ENCODE measurements at regions not wholly inside any gene's neighbourhood (a gene's known extent, or its start where the extent isn't known, plus 50 kb on each side); places are given as distances from the start of the nearest gene placed in this dataset.
A peak's percentile ranks its signal among the peaks of the same experiment; 100 is the strongest.
"Not testable (repeated sequence)": the region's sequence is repeated elsewhere in the genome, so short reads cannot be mapped to it uniquely, and the experiment has no call there.

DNA sequence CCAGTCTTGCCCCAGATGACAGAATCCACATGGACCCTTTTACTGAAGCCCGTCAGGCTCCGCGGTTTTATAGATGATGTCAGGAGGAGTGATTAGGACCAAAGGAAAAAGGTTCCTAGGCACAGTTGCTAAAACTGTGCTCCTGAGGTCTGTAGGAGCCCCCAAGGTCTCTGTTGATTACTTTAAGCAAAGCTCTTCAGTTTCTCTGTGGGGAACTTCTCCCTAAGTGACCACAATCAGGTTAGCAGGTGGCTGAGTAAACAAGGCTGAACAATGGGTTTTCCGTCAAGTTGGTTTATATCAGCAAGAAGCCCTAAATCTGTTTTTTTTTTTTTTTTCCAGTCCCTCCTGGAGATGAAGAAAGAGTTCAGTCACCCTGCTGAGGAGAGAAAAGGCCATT lies 269.1 kb downstream of the NPIPA7 start:
- ATAC-seq; H3K36me3 Mint-ChIP-seq; H3K9me3 Mint-ChIP-seq; DNase-seq (ENCODE audit: low spot score in 2 of 2); H3K27ac Mint-ChIP-seq: not testable (repeated sequence)

DNA sequence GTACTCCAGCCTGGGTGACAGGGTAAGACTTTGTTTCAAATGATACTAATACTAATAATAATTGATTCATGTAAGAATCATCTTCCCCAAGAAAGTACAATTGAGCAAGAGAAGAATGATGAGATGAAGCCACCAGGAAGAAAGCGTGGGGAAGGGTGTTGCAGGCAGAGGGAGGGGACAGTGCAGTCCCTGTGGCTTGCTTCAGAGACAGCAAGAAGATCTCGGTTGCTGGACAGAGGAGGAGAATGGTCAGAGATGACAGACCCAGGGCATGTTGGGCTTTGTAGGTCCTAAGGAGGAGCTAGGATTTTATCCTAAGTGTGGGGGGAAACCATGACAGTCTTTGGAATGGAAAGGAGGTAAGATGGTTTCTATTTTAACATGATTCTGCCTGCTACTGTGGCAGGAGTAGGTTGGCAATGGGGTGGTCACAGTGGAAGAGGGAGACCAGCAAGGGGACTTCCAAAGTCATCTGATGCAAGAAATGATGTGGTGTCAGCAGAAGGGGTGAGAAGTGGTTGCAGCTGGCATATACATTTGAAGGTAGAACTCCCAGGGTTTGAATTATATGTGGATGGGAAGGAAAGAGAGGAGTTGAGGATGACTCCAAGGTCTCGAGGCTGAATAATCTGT lies 293.4 kb downstream of the NPIPA7 start:
- H3K36me3 Mint-ChIP-seq; H3K27ac Mint-ChIP-seq; H3K9me3 Mint-ChIP-seq; DNase-seq (ENCODE audit: low spot score in 2 of 2); ATAC-seq: not testable (repeated sequence)

DNA sequence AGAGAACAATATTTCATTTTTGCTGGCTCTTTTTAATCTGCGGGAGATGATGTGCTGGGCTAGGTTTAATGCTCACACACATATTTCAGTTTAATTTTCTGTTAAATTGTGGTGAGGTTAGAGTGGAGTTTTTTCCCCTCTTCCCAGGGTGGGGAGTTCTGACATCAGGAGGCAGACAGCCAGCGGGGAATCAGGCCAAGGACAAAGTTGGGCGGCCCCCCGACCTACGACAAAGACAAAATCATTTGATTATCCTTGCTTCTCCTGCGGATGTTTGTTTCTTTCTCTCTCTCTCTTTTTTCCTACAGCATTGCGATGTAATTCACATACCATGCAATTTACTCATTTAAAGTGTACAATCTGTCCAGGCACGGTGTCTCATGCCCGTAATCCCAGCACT lies 295.9 kb downstream of the NPIPA7 start:
- H3K9me3 Mint-ChIP-seq; DNase-seq (ENCODE audit: low spot score in 2 of 2); H3K27ac Mint-ChIP-seq; H3K36me3 Mint-ChIP-seq; ATAC-seq: not testable (repeated sequence)

DNA sequence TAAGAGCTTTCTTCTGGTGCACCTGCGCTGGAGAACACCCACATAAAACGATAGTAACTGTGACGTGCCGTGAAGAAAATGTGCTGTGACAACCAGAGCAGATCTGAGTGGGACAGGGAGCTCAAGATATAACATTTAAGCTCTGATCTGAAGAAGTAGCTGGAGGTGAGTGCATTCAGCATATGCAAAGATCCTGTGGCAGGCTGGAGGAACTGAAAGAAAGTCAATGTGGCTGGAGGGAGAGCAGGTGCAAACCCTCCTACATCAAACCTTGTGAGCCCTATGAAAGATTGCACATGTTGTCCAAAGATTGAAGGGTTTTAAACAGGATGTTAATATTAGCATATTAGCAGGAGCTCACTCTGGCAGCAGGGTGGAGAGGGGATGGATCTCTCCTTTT lies 342.9 kb downstream of the NPIPA7 start:
- H3K9me3 Mint-ChIP-seq; H3K27ac Mint-ChIP-seq; ATAC-seq; H3K36me3 Mint-ChIP-seq; DNase-seq (ENCODE audit: low spot score in 2 of 2): not testable (repeated sequence)

DNA sequence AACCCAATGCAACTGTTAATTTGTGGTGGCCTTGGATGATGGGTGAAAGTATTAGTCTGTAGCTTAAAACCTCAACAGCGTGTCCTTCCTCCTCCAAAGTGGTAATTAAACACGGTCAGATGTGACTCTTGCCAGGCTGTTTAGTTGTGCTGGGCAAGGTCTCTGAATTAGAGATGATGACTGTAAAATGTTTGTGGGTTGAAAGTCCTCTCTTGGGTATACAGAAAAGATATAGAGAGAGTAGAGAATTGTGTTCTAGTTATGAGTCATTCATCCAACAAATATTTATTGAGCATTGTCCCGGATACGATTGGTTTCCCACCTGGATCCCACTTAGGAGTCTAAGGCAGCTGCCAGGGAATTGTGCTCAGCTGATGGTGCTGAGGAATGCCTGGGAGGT lies 343.7 kb downstream of the NPIPA7 start:
- not testable (repeated sequence) for H3K36me3 Mint-ChIP-seq; ATAC-seq; H3K27ac Mint-ChIP-seq; DNase-seq (ENCODE audit: low spot score in 2 of 2); H3K9me3 Mint-ChIP-seq

DNA sequence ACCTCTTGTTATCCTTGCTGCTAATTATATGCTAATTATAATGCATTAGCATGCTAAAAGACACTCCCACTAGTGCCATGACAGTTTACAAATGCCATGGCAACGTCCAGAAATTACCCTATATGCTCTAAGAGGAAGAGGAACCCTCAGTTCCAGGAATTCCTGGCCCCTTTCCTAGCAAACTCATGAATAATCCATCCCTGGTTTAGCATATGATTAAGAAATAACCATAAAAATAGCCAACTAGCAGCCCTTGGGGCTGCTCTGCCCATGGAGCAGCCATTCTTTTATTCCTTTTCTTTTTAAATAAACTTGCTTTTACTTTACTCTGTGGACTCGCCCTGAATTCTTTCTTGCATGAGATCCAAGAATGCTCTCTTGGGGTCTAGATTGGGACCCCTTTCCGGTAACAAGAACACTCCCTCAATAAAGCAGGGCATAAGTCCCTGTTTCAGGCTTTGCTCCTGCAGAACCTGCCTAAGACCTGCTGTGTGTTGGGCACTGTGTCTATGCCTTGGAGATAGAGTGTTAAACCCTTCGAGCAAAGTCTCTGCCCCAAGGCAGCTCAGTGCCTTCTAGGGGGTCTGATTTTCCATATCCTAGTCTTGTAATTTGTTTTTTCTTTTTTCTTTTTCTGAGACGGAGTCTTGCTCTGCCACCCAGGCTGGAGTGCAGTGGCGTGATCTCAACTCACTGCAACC lies 345.0 kb downstream of the NPIPA7 start:
- H3K27ac Mint-ChIP-seq; DNase-seq (ENCODE audit: low spot score in 2 of 2); H3K36me3 Mint-ChIP-seq; ATAC-seq; H3K9me3 Mint-ChIP-seq: not testable (repeated sequence)

DNA sequence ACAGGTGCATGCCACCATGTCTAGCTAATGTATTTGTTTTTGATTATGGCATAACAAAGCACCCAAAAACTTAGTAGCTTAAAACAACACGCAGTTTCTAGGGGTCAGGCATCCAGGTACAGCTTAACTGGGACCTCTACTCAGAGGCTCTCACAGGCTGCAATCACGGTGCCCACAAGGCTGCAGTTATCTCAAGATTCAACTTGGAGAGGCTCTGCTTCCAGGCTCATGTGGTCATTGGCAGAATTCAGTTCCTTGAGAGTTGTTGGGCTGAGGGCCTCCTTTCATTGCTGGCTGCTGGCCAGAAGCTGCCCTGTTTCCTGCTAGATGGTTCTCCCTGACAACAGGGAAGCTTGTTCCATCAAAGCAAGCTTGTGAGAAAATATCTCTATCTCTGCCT lies 348.1 kb downstream of the NPIPA7 start:
- H3K36me3 Mint-ChIP-seq; ATAC-seq; DNase-seq (ENCODE audit: low spot score in 2 of 2); H3K27ac Mint-ChIP-seq; H3K9me3 Mint-ChIP-seq: not testable (repeated sequence)

DNA sequence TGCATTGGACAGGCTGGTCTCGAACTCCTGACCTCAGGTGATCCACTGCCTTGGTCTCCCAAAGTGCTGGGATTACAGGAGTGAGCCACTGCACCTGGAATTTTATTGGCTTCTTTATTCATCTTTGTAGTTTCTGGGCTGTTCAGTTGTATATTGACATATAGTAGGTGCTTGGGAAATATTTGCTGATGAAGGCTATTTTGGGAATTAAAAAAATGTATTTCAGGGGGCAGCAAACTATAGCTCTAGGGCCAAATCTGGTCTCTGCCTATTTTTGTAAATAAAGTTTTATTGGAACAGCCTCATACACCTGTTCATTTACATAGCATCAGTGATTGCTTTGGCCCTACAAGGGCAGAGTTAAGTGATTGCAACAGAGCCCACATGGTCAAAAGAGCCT lies 363.6 kb downstream of the NPIPA7 start:
- H3K36me3 Mint-ChIP-seq; DNase-seq (ENCODE audit: low spot score in 2 of 2); H3K9me3 Mint-ChIP-seq; ATAC-seq; H3K27ac Mint-ChIP-seq: not testable (repeated sequence)

DNA sequence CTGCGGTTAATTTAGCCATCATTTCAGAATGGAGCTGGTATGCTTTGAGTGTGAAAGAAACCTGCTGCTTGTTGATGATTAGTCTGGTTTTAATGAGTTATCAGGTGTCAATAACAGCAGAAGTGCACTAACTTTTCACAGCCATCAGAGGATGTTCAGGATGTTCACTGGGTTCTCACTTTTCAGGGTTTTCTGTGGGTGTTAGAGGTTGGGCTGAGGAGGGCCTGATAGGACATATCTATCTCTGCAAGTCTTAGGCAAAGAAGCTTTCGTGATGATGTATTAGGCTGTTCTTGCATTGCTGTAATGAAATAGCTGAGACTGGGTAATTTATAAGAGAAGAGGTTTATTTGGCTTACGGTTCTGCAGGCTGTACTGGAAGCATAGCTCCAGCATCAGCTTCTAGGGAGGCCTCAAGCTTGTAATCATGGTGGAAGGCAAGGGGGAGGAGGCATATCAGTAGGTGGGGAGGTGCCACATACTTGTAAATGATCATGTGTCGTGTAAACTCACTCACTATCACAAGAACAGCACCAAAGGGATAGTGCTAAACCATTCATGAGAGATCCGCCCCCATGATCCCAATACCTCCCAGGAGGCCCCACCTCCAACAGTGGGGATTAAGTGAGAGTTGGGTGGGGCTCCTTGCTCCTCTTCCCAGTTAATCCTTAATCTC lies 376.2 kb downstream of the NPIPA7 start:
- not testable (repeated sequence) for ATAC-seq; H3K36me3 Mint-ChIP-seq; H3K27ac Mint-ChIP-seq; H3K9me3 Mint-ChIP-seq; DNase-seq (ENCODE audit: low spot score in 2 of 2)

DNA sequence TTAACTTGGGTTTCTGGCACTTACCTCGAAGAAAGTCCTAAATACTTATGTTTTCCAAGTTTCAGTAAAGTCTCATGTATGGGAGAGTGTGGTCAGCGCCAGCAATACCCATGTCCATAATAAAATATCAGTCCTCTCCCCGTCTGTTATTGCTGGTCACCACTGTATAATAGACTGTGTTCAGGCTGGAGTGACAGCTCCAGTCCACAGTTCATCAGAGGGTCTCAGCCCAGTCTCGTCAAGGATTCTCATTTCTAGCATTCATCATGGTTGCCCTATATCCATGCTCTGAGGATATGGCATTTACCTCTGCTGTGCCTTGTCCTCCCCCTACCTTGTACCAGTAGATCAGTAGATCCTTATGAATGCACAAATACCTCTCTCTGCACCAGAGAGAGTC lies 384.5 kb downstream of the NPIPA7 start:
- no peak overlapping the region for H3K27ac Mint-ChIP-seq
- peaks cover 7 to 10% of the 10 kb centered on the region in 2 donors for H3K9me3 Mint-ChIP-seq
- no peaks in the 10 kb centered on the region for H3K36me3 Mint-ChIP-seq
- DNase-seq (ENCODE audit: low spot score in 2 of 2) (no peak), ATAC-seq (no peak)

DNA sequence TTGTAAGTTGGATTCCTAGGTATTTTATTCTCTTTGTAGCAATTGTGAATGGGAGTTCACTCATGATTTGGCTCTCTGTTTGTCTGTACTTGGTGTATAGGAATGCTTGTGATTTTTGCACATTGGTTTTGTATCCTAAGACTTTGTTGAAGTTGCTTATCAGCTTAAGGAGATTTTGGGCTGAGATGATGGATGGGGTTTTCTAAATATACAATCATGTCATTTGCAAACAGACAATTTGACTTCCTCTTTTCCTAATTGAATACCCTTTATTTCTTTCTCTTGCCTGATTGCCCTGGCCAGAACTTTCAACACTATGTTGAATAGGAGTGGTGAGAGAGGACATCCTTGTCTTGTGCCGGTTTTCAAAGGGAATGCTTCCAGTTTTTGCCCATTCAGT lies 391.8 kb downstream of the NPIPA7 start:
- not testable (repeated sequence) for H3K36me3 Mint-ChIP-seq; DNase-seq (ENCODE audit: low spot score in 2 of 2); H3K9me3 Mint-ChIP-seq; H3K27ac Mint-ChIP-seq; ATAC-seq

DNA sequence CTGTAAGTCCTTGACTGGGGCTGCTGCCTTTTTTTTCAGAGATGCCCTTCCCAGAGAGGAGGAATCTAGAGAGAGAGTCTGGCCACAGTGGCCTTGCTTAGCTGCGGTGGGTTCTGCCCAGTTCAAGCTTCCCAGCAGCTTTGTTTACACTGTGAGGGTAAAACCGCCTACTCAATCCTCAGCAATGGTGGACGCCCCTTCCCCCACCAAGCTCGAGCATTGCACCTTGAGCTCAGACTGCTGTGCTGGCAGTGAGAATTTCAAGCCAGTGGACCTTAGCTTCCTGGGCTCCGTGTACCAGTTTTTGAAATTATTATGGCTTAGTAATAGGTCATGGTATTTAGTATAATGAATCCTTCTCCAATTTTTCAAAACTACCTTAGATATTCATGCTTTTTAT lies 395.4 kb downstream of the NPIPA7 start:
- no peak for DNase-seq (ENCODE audit: low spot score in 2 of 2)
- Mint-ChIP-seq H3K36me3 (no peaks in the 10 kb centered on the region), H3K27ac (no peak overlapping the region), H3K9me3 (no peaks in the 10 kb centered on the region)
- no peak for ATAC-seq

DNA sequence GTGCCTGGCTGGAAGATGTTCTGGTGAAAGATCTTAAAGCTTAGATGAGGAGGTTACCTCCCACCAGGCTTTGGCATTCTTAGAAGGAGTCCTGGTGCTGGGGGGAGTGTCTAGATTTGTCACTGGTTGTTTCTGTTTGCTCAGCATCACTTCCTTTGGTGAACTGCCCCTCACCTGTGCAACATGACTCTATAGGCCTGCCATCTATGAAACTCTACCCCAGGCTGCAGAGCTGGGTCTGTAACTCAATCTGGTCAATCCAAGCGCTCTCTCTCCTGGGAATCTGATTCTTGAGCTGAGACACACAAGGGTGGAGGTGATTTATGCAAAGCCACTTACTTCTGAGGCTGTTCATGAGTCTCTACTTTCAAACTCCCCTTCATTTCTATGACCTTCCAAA lies 399.4 kb downstream of the NPIPA7 start:
- no peaks in the 10 kb centered on the region for H3K36me3 Mint-ChIP-seq
- DNase-seq (ENCODE audit: low spot score in 2 of 2) = no peak
- ATAC-seq = peak; percentile 65 to 70
- H3K27ac Mint-ChIP-seq = no peak overlapping the region
- no peaks in the 10 kb centered on the region for H3K9me3 Mint-ChIP-seq

DNA sequence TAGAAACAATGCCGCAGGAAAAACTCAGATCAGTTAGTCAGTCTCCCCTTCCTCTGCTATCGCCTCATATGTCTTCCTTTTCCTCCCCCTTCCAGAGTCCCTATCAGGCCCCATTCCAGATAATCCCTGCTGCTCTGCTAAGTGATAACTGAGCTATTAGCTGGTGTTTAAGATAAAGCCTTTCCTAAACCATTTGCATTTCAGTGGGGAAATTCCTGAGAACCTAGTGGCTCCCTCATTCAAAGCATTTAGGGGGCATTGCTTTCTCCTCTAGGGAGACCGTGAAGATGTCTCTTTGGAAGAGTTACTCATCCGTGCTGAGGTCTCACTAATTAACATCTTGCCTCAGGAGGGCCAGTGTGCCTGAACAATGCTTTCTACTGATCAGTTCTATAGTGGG lies 401.6 kb downstream of the NPIPA7 start:
- DNase-seq (ENCODE audit: low spot score in 2 of 2) (no peak), ATAC-seq (no peak)
- Mint-ChIP-seq H3K36me3 (no peaks in the 10 kb centered on the region), H3K27ac (no peak overlapping the region), H3K9me3 (no peaks in the 10 kb centered on the region)

DNA sequence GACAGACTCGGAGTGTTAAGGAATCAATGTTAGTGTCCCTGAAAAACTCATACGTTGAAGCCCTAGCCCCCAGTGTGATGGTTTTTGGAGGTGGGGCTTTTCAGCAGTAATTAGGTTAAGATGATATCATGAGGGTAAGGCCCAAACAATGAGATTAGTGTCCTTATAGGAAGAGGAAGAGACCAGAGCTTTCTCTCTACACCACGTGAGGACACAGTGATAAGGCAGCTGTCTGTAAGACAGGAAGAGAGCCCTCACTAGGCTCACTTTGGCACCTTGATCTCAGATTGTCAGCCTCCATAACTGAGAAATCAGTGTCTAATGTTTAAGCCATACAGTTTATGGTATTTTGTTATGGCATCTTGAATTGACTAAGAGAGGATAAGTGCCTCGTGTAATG lies 403.2 kb downstream of the NPIPA7 start:
- no peak for ATAC-seq
- Mint-ChIP-seq H3K9me3 (no peaks in the 10 kb centered on the region), H3K36me3 (no peaks in the 10 kb centered on the region), H3K27ac (no peak overlapping the region)
- no peak for DNase-seq (ENCODE audit: low spot score in 2 of 2)

DNA sequence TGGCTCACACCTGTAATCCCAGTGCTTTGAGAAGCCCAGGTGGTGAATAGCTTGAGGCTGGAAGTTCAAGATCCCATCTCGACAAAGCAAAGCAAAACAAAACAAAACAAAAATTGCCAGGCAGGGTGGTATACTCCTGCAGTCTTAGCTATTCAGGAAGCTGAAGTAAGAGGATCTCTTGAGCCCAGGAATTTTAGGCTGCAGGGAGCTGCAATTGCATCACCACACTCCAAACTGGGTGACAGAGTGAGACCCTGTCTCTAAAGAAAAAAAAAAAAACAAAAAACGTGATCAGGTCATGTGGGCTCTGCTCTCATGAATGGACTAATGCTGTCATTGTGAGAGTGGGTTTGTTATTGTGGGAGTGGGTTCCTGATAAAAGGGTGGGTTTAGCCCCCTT lies 409.1 kb downstream of the NPIPA7 start:
- no peak for ATAC-seq
- Mint-ChIP-seq H3K9me3 (no peaks in the 10 kb centered on the region), H3K27ac (no peak overlapping the region), H3K36me3 (peaks cover 0 to 6% of the 10 kb centered on the region in 2 donors)
- no peak for DNase-seq (ENCODE audit: low spot score in 2 of 2)

DNA sequence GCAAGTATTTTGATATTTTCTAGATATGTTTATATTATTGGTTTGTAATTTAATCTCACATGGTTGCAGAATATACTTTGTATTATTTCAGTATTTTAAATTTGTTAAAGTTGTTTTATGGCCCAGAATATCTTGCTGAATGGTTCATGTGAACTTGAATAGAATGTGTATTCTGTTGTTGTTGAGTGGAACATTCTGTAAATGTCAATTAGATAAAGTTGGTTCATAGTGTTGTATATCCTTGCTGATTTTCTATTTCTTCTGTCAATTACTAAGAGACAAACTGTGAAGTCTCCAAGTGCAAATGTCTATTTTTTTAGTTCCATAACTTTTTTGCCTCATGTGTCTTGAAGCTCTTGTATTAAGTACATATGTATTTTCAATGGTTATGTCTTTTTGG lies 411.7 kb downstream of the NPIPA7 start:
- no peak for ATAC-seq
- Mint-ChIP-seq H3K36me3 (peaks cover 0 to 6% of the 10 kb centered on the region in 2 donors), H3K27ac (no peak overlapping the region), H3K9me3 (peaks cover 5 to 7% of the 10 kb centered on the region in 2 donors)
- DNase-seq (ENCODE audit: low spot score in 2 of 2) = no peak

DNA sequence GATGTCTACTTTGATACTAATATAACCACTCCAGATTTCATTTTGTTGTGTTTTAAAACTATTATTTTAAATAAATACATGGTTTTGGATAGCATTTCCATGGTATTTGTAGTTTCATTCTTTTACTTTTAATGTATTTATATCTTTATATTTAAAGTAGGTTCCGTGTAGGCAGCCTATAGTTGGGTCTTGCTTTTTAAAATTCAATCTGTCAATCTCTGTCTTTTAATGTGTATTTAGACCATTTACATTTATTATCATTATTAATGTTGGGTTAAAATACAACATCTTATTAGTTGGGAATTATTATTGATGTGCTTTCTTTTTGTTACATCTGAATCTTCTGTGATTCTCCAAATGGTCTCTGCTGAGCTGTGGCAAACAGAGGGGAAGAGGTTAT lies 412.1 kb downstream of the NPIPA7 start:
- Mint-ChIP-seq H3K9me3 (peaks cover 5 to 7% of the 10 kb centered on the region in 2 donors), H3K36me3 (peaks cover 0 to 6% of the 10 kb centered on the region in 2 donors)
- no peak for DNase-seq (ENCODE audit: low spot score in 2 of 2)

More for the DNA sequence above, 412.1 kb downstream of the NPIPA7 start:
- no peak for ATAC-seq
- H3K27ac Mint-ChIP-seq = no peak overlapping the region
